ENCODE measurements at regions not wholly inside any gene's neighbourhood (a gene's known extent, or its start where the extent isn't known, plus 50 kb on each side); places are given as distances from the start of the nearest gene placed in this dataset.
A peak's percentile ranks its signal among the peaks of the same experiment; 100 is the strongest.

DNA sequence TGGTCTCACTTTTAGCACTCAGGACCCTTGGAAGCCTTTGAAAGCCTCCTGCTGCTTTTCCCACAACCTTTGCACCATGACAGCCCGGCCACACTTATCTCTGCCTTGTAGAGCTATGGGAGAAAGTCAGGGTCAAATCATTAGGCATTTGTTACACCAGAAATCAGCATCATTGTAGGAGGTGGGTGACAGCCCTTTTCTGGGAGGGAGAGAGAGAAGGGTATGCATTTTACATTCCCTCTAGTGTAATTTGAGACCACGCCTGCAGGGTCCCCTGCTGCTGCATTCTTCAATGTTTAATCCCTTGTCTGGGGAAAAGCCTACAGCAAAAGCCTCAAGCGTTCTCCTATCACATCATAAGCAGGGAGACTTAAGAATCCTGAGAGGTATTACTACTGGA is 766.8 kb upstream of the FAM98A start:
- DNase-seq (ENCODE audit: low read depth) = no peak
- peak; percentile 33 for TF ChIP-seq CTCF (conservative IDR thresholded peaks at IDR 0.05; ENCODE audit: low read depth, low read length)

DNA sequence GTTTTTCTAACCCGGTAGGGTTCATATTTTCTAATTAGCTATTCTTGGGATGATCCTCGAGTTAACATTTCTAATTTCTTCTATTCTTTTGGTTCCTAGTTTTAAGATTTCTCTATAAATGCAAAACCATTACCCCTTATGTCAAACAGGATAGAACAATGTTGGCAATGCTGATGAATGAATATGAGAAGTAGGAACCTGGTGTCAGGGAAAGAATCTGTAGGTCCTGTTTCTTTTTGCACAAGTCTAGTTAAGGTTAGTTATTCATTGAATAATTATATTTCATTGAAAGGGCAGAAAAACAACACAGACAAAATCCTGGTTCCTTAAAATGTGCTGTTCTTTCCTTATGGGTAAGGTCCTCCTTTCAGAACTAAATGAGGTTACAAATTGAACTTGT is 766.4 kb upstream of the FAM98A start:
- no peak overlapping the region for H3K4me3 ChIP-seq (ENCODE audit: low read depth, low read length)
- DNase-seq (ENCODE audit: low read depth) = no peak
- no peak for TF ChIP-seq CTCF (conservative IDR thresholded peaks at IDR 0.05; ENCODE audit: low read depth, low read length)

More for the DNA sequence above, 766.8 kb upstream of the FAM98A start:
- no peak overlapping the region for H3K4me3 ChIP-seq (ENCODE audit: low read depth, low read length)

- DNase-seq (ENCODE audit: low read depth) = no peak
- no peak overlapping the region for H3K4me3 ChIP-seq (ENCODE audit: low read depth, low read length)
- peak; percentile 36 for TF ChIP-seq CTCF (conservative IDR thresholded peaks at IDR 0.05; ENCODE audit: low read depth, low read length)
Measured at GRCh38 chr2:34353509-34354113, 754.5 kb upstream of the FAM98A start.

DNA sequence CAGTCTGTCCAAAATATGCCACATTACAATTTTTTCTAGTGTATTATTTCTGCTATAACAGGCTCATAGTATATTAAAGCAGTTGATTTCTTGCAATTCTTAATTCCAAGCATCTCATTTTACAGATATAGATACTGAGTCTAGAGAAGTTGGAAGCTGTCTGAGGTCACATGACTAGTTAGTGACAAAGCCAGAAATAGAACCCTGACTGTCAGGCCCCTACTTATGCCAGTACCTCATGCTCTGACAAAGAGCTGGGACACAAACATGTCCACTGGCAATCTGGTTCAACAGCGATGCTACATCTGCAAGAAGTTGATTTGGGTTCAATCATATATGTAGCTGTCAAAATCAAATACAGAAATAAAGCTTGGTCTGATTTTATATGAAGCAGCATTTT is 750.4 kb upstream of the FAM98A start:
- no peak for DNase-seq (ENCODE audit: low read depth)
- H3K4me3 ChIP-seq (ENCODE audit: low read depth, low read length) = no peak overlapping the region
- no peak for TF ChIP-seq CTCF (conservative IDR thresholded peaks at IDR 0.05; ENCODE audit: low read depth, low read length)

DNA sequence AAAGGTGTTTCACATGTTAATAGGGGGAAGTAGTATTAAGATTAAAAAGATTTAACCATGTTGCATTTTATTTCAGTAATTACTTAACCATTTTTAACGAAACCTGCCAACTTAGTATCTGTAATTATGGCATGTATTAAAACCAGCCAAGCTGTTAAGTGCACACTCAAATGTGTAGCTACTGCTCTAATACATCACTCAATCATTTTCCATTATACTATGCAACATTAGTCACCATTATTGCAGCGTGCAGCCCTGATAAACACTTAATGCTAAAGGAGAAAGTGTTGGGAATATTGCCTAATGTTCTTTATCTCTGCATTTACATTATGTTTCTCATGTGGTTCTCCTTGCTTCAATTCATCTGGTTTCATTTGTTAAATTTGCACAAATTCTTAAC is 745.9 kb upstream of the FAM98A start:
- H3K4me3 ChIP-seq (ENCODE audit: low read depth, low read length) = no peak overlapping the region
- TF ChIP-seq CTCF (conservative IDR thresholded peaks at IDR 0.05; ENCODE audit: low read depth, low read length) = no peak
- DNase-seq (ENCODE audit: low read depth) = no peak

DNA sequence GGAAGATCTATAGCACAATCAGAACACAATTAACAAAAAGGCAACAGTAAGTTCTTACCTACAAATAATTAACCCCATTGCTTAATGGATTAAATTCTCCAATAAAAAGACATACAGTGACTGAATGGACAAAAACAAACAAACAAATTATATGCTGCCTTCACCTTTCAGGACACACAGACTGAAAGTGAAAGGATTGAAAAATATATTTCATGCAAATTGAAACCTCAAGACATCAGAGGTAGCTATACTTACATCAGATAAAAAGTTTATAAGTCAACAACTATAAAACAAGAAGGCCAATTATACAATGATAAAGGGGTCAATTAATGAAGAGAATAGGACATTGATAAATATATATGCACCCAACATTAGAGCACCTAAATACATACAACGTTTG is 741.2 kb upstream of the FAM98A start:
- TF ChIP-seq CTCF (conservative IDR thresholded peaks at IDR 0.05; ENCODE audit: low read depth, low read length) = no peak
- no peak for DNase-seq (ENCODE audit: low read depth)
- H3K4me3 ChIP-seq (ENCODE audit: low read depth, low read length) = no peak overlapping the region

GRCh38 chr2:34337735-34338134 is 738.6 kb upstream of the FAM98A start:
- no peak overlapping the region for H3K4me3 ChIP-seq (ENCODE audit: low read depth, low read length)
- no peak for TF ChIP-seq CTCF (conservative IDR thresholded peaks at IDR 0.05; ENCODE audit: low read depth, low read length)
- DNase-seq (ENCODE audit: low read depth) = no peak
